ENCODE measurements at regions not wholly inside any gene's neighbourhood (a gene's known extent, or its start where the extent isn't known, plus 50 kb on each side); places are given as distances from the start of the nearest gene placed in this dataset.

DNA sequence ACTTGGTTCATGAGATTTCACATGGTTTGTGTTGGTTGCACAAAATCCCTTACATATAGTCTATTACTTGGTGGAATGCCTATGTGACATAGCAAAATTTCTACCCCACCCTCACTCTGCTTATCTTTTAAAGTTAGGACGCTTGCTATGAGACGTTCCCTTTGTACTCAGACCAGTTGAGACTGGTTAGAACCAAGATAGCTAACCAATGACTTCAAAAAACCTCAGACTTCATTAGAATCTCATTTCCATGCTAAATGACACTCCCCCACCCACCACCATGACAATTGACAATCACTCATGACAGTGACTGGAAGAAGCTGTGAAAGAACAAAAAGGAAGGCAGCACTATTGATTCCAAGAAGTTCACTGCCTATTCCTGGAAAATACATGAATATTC is 313.6 kb downstream of the ETS1 start:
- TF ChIP-seq CTCF (conservative IDR thresholded peaks at IDR 0.05; ENCODE audit: low read depth, low read length) (no peak), MXI1 (IDR thresholded peaks at IDR 0.05; ENCODE audit: borderline replicate concordance, low read depth, low read length) (no peak), POLR2A (IDR thresholded peaks at IDR 0.05; ENCODE audit: low read depth, low read length) (no peak), SMC3 (IDR thresholded peaks at IDR 0.05; ENCODE audit: low read depth, low read length) (no peak), RCOR1 (IDR thresholded peaks at IDR 0.05; ENCODE audit: insufficient replicate concordance, low read length) (no peak), CEBPB (IDR thresholded peaks at IDR 0.05; ENCODE audit: low read depth, low read length) (no peak), RAD21 (IDR thresholded peaks at IDR 0.05; ENCODE audit: low read length) (no peak), RFX5 (IDR thresholded peaks at IDR 0.05; ENCODE audit: low read depth, low read length) (no peak), MAFK (IDR thresholded peaks at IDR 0.05; ENCODE audit: low read depth, low read length) (no peak), FOS (IDR thresholded peaks at IDR 0.05; ENCODE audit: low read depth, low read length) (no peak), CHD1 (IDR thresholded peaks at IDR 0.05; ENCODE audit: low read depth, low read length) (no peak), MAZ (IDR thresholded peaks at IDR 0.05; ENCODE audit: borderline replicate concordance, low read depth, low read length) (no peak), NFE2L2 (IDR thresholded peaks at IDR 0.05; ENCODE audit: low read depth, low read length) (no peak)
- TF ChIP-seq, protein P1, sequence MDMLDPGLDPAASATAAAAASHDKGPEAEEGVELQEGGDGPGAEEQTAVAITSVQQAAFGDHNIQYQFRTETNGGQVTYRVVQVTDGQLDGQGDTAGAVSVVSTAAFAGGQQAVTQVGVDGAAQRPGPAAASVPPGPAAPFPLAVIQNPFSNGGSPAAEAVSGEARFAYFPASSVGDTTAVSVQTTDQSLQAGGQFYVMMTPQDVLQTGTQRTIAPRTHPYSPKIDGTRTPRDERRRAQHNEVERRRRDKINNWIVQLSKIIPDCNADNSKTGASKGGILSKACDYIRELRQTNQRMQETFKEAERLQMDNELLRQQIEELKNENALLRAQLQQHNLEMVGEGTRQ (IDR thresholded peaks at IDR 0.05; ENCODE audit: low read depth, low read length), result no peak
